ENCODE measurements at regions not wholly inside any gene's neighbourhood (a gene's known extent, or its start where the extent isn't known, plus 50 kb on each side); places are given as distances from the start of the nearest gene placed in this dataset.

- TF ChIP-seq TFE3 (CRISPR knock-in tag; IDR thresholded peaks at IDR 0.05): no peak
- no peak for TF ChIP-seq ZBTB37 (CRISPR knock-in tag; IDR thresholded peaks at IDR 0.05)
- no peak for TF ChIP-seq FUBP1 (CRISPR knock-in tag; IDR thresholded peaks at IDR 0.05; ENCODE audit: borderline replicate concordance)
- no peak for TF ChIP-seq REST (IDR thresholded peaks at IDR 0.05; ENCODE audit: borderline replicate concordance in 1 of 2, low read depth in 1 of 2, low read length in 2 of 2)
- TF ChIP-seq ZBTB4 (CRISPR knock-in tag; IDR thresholded peaks at IDR 0.05; ENCODE audit: borderline replicate concordance): no peak
- TF ChIP-seq RFX3 (CRISPR knock-in tag; IDR thresholded peaks at IDR 0.05): no peak
- TF ChIP-seq IRF2 (CRISPR knock-in tag; IDR thresholded peaks at IDR 0.05): no peak
- TF ChIP-seq ZNF496 (CRISPR knock-in tag; IDR thresholded peaks at IDR 0.05; ENCODE audit: insufficient replicate concordance): no peak
- no peak for TF ChIP-seq ATF1 (CRISPR knock-in tag; IDR thresholded peaks at IDR 0.05)
- TF ChIP-seq SYNCRIP (IDR thresholded peaks at IDR 0.05; ENCODE audit: insufficient read depth, low read depth, low read length): no peak
Observed at GRCh38 chrX:13939741-13940597, 89.7 kb downstream of the GEMIN8 start (continued).

All from HepG2 (cell line).